MCF 10A (cell line): ENCODE measurements at regions not wholly inside any gene's neighbourhood (a gene's known extent, or its start where the extent isn't known, plus 50 kb on each side); places are given as distances from the start of the nearest gene placed in this dataset.

Source experiments
- BruUV-seq: library from RNA; stranded (reverse); fragments of 400-500 nt; replicated peaks from 2 replicates; lab custom pipeline; 2021; lab: Mats Ljungman, UMichigan
- CTCF ChIA-PET: fragments of 300-600 bp; sonication (Branson Sonifier 250); formaldehyde crosslinking; extraction: SDS; loops from one replicate; lab custom pipeline; 2021; ENCODE audit warnings: antibody characterized with exemption, inconsistent platforms; lab: Yijun Ruan, JAX
- POLR2A ChIA-PET: fragments of 300-600, 350-650 bp; sonication (Branson Sonifier 250); formaldehyde crosslinking; extraction: SDS; loops from one replicate; lab custom pipeline; 2020; ENCODE audit warnings: antibody characterized with exemption, inconsistent platforms; lab: Yijun Ruan, JAX
- DNase-seq: peaks from one replicate; pipeline ENCODE4 v3.0.0-alpha.2; 2018; ENCODE audit not compliant: unreplicated experiment
- H3K27ac Mint-ChIP-seq: one replicate; pipeline ENCODE4 v1.8.0; 2022; ENCODE audit warnings: mild to moderate bottlenecking, low read depth, mixed read lengths; ENCODE audit not compliant: unreplicated experiment
- H3K27me3 Mint-ChIP-seq: one replicate; pipeline ENCODE4 v1.8.0; 2022; ENCODE audit warnings: mixed read lengths; ENCODE audit not compliant: insufficient read depth, unreplicated experiment
- H3K36me3 Mint-ChIP-seq: one replicate; pipeline ENCODE4 v1.8.0; 2022; ENCODE audit warnings: mild to moderate bottlenecking, moderate library complexity, mixed read lengths; ENCODE audit not compliant: insufficient read depth, unreplicated experiment
- H3K4me1 Mint-ChIP-seq: one replicate; pipeline ENCODE4 v1.8.0; 2022; ENCODE audit warnings: mixed read lengths; ENCODE audit not compliant: insufficient read depth, unreplicated experiment
- H3K4me3 Mint-ChIP-seq: one replicate; pipeline ENCODE4 v1.8.0; 2022; ENCODE audit warnings: mild to moderate bottlenecking, moderate library complexity, mixed read lengths; ENCODE audit not compliant: unreplicated experiment
- H3K9me3 Mint-ChIP-seq: one replicate; pipeline ENCODE4 v1.8.0; 2022; ENCODE audit warnings: mixed read lengths; ENCODE audit not compliant: unreplicated experiment
- intact Hi-C: fragments of 100-400 bp; cut with micrococcal nuclease; formaldehyde crosslinking; loops from 2 replicates; pipeline ENCODE4 v1.14.1; 2022
- TF ChIP-seq, protein P1 (sequence below): fragments of 200-600 bp; IDR thresholded peaks from one replicate; pipeline ENCODE4 v1.8.0; 2022; ENCODE audit warnings: antibody characterized with exemption, mild to moderate bottlenecking; ENCODE audit not compliant: unreplicated experiment

DNA sequence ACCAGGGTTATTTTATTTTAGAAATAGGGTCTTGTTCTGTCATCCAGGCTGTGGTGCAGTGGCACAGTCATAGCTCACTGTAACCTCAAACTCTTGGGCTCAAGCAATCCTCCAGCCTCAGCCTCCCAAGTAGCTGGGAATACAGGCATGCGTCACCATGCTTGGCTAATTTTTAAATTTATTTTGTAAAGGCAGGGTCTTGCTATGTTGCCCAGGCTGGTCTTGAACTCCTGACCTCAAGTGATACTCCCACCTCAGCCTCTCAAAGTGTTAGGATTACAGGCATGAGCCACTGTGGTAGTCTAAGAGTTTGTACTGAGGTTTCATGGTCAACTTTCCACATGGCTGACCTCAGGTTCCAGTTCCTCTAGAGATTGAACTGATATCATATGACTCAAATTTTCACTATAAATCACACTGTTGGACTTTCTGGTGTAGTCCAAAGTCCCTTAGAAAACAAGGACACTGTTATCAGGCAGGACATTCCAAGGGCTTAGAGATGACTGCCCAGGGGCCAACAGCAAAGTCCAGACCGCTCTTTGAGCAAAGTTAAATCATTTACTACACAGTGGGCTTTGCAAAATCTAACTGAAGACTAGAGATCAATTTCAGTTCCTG, 82.0 kb upstream of the MEX3C start:
- no peak overlapping the region for H3K27ac Mint-ChIP-seq
- no peaks in the 10 kb centered on the region for H3K4me1 Mint-ChIP-seq
- BruUV-seq, result no TSS peak

DNA sequence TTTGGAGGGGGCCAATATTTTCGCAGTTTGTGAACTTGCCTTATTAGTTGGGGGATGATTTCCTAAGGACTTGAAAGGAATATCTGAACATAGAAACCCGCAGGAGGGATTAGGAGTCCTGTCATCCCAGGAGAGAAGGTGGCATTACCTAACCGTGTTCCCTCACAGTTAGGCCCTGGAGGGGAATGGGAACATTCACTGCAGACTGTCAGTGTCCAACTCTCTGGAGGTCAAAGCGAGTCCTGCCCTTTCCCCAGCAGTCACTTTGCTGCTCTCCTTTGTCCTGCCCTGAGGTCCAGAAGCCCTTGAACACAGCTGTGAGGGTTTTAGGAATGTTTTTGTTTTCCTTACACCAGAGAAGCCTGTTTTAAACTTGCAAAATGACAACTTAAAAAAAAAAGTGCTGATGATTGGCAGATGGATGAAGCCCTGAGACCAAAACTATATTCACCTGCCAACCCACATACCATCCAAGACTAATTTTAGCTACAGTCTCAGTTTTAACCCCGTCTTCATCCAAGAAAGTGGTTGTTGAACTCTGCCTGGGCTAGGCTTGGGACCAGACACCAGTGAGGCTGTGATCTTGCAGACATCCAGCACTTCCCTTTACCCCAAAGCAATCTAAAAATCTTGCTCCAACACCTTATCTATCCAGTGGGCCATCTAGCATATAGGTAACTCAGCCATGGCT, 90.5 kb upstream of the MEX3C start:
- TF ChIP-seq, protein P1, sequence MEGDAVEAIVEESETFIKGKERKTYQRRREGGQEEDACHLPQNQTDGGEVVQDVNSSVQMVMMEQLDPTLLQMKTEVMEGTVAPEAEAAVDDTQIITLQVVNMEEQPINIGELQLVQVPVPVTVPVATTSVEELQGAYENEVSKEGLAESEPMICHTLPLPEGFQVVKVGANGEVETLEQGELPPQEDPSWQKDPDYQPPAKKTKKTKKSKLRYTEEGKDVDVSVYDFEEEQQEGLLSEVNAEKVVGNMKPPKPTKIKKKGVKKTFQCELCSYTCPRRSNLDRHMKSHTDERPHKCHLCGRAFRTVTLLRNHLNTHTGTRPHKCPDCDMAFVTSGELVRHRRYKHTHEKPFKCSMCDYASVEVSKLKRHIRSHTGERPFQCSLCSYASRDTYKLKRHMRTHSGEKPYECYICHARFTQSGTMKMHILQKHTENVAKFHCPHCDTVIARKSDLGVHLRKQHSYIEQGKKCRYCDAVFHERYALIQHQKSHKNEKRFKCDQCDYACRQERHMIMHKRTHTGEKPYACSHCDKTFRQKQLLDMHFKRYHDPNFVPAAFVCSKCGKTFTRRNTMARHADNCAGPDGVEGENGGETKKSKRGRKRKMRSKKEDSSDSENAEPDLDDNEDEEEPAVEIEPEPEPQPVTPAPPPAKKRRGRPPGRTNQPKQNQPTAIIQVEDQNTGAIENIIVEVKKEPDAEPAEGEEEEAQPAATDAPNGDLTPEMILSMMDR, result no peak
- intact Hi-C loops, result no loop called here
- ChIA-PET CTCF (interaction anchor here (0.7 to 1.2 kb wide), 2 partner anchors 10 to 83 kb away, joined by 3 read pairs; no protein-coding TSS in a partner anchor), POLR2A (no interaction called here)
- DNase-seq, result no peak
- H3K9me3 Mint-ChIP-seq, result peaks cover 14% of the 10 kb centered on the region
- H3K27ac Mint-ChIP-seq, result no peak overlapping the region
- H3K27me3 Mint-ChIP-seq, result no peaks in the 10 kb centered on the region
- no peak overlapping the region for H3K4me3 Mint-ChIP-seq
- H3K36me3 Mint-ChIP-seq, result no peaks in the 10 kb centered on the region
- no TSS peak for BruUV-seq
- no peaks in the 10 kb centered on the region for H3K4me1 Mint-ChIP-seq

More for the DNA sequence above, 82.0 kb upstream of the MEX3C start:
- intact Hi-C loops, result loop anchor here (5.0 kb wide), 1 partner anchor 388 kb away; no protein-coding TSS in a partner anchor
- TF ChIP-seq, protein P1, result no peak
- Mint-ChIP-seq H3K27me3 (no peaks in the 10 kb centered on the region), H3K36me3 (no peaks in the 10 kb centered on the region), H3K9me3 (no peaks in the 10 kb centered on the region), H3K4me3 (no peak overlapping the region)
- ChIA-PET CTCF (interaction anchor here (0.7 to 1.9 kb wide), 10 partner anchors 14 to 389 kb away, joined by 3 to 6 read pairs (median 4); no protein-coding TSS in a partner anchor), POLR2A (interaction anchor here (0.6 kb wide), 1 partner anchor 1159 kb away, joined by 3 read pairs; no protein-coding TSS in a partner anchor)
- DNase-seq, result no peak

DNA sequence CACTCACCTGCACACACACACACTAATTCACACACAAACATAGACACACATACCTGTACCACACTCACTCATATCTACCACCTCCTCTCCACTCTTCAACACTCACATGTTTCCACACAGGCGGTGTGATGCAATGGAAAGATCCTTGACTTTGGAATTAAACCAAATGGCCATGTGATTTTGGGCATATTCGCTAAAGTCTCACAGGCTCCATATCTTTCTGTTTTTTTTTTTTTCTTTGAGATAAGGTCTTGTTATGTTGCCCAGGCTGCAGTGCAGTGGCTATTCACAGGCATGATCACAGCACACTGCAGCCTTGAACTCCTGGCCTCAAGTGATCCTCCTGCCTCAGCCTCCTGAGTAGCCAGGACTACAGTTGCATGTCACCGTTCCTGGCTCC, 91.1 kb upstream of the MEX3C start:
- no peak for DNase-seq
- Mint-ChIP-seq H3K27me3 (no peaks in the 10 kb centered on the region), H3K36me3 (no peaks in the 10 kb centered on the region), H3K4me3 (no peak overlapping the region), H3K27ac (no peak overlapping the region), H3K4me1 (no peaks in the 10 kb centered on the region), H3K9me3 (peaks cover 14% of the 10 kb centered on the region)
- no TSS peak for BruUV-seq
- intact Hi-C loops, result no loop called here
- CTCF ChIA-PET, result interaction anchor here (0.7 to 1.2 kb wide), 2 partner anchors 11 to 83 kb away, joined by 3 read pairs; no protein-coding TSS in a partner anchor
- TF ChIP-seq, protein P1, result no peak
- POLR2A ChIA-PET, result no interaction called here

DNA sequence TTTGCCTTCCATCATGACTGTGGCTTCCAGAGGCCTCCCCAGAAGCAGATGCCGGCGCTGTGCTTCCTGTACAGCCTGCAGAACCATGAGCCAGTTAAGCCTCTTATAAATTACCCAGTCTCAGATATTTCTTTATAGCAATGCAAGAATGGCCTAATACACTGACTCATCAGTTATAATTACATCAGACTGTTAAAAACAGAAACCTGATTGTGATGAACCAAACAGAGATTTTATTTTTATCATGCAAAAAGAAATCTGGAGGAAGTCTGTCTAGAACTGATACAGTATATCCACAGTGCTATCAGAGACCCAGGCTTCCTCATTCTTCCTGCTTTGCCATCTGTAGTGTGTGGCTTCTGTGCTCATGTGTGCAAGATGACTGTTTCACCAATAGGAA, 93.4 kb upstream of the MEX3C start:
- Mint-ChIP-seq H3K4me1 (no peaks in the 10 kb centered on the region), H3K27ac (no peak overlapping the region), H3K4me3 (no peak overlapping the region), H3K36me3 (no peaks in the 10 kb centered on the region), H3K27me3 (no peaks in the 10 kb centered on the region), H3K9me3 (peaks cover 14% of the 10 kb centered on the region)
- TF ChIP-seq, protein P1, result no peak
- CTCF ChIA-PET, result no interaction called here
- POLR2A ChIA-PET, result no interaction called here
- DNase-seq, result no peak
- intact Hi-C loops, result loop anchor here (5.0 kb wide), 1 partner anchor 246 kb away; no protein-coding TSS in a partner anchor
- BruUV-seq, result no TSS peak
